ENCODE measurements at regions not wholly inside any gene's neighbourhood (a gene's known extent, or its start where the extent isn't known, plus 50 kb on each side); places are given as distances from the start of the nearest gene placed in this dataset.

DNA sequence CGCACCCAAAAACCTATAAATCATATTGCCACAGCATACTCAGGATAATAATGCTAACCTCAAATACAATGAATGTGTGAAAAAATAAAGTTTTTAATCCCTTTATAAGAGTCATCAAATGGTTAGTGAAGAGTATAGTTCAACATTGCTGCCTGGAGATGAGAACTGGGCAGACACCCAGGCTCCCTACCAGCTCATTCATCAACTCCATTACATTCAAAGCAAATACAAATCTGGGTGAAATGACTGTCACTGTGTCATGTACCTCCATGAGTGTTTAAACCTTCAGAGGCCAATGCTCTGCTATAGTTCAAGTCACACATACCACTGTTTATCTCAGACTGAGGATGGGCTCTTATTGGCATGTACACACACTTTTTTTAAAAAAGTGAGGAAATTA, 167.2 kb upstream of the KCNMB2 start:
- TF ChIP-seq POLR2AphosphoS5 (IDR thresholded peaks at IDR 0.05; ENCODE audit: low read depth, low read length) (no peak), TAF1 (IDR thresholded peaks at IDR 0.05; ENCODE audit: borderline replicate concordance, insufficient read depth, low read length) (no peak), FOXP2 (optimal IDR thresholded peaks at IDR 0.05; ENCODE audit: borderline replicate concordance, extremely low read depth, extremely low read length, insufficient read depth) (no peak), SIN3A (IDR thresholded peaks at IDR 0.05; ENCODE audit: borderline replicate concordance, insufficient read depth, low read length) (no peak)
- TF ChIP-seq, protein P1, sequence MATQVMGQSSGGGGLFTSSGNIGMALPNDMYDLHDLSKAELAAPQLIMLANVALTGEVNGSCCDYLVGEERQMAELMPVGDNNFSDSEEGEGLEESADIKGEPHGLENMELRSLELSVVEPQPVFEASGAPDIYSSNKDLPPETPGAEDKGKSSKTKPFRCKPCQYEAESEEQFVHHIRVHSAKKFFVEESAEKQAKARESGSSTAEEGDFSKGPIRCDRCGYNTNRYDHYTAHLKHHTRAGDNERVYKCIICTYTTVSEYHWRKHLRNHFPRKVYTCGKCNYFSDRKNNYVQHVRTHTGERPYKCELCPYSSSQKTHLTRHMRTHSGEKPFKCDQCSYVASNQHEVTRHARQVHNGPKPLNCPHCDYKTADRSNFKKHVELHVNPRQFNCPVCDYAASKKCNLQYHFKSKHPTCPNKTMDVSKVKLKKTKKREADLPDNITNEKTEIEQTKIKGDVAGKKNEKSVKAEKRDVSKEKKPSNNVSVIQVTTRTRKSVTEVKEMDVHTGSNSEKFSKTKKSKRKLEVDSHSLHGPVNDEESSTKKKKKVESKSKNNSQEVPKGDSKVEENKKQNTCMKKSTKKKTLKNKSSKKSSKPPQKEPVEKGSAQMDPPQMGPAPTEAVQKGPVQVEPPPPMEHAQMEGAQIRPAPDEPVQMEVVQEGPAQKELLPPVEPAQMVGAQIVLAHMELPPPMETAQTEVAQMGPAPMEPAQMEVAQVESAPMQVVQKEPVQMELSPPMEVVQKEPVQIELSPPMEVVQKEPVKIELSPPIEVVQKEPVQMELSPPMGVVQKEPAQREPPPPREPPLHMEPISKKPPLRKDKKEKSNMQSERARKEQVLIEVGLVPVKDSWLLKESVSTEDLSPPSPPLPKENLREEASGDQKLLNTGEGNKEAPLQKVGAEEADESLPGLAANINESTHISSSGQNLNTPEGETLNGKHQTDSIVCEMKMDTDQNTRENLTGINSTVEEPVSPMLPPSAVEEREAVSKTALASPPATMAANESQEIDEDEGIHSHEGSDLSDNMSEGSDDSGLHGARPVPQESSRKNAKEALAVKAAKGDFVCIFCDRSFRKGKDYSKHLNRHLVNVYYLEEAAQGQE (IDR thresholded peaks at IDR 0.05; ENCODE audit: insufficient read depth in 1 of 2, low read depth in 2 of 2, low read length in 2 of 2), result no peak
